ENCODE measurements at regions not wholly inside any gene's neighbourhood (a gene's known extent, or its start where the extent isn't known, plus 50 kb on each side); places are given as distances from the start of the nearest gene placed in this dataset.

GRCh38 chrY:8327708-8328354, 1009.4 kb upstream of the TSPY4 start:
- no peak for FAIRE-seq
- DNase-seq (ENCODE audit: low read depth, low spot score): no peak
- no TSS peak for BruUV-seq (replicated peaks)
- Histone ChIP-seq H3K27ac (ENCODE audit: insufficient read depth, low read depth, low read length) (no peak overlapping the region), H3K27me3 (ENCODE audit: control insufficient read depth in 2 of 2, insufficient read depth in 2 of 2, low read length in 2 of 2) (no peaks in the 10 kb centered on the region), H3K9me3 (replicated peaks; ENCODE audit: control insufficient read depth, insufficient read depth, low read length) (no peaks in the 10 kb centered on the region), H3K9ac (replicated peaks; ENCODE audit: extremely low read depth, insufficient read depth, low read length) (no peak overlapping the region), H3K4me3 (replicated peaks in 1 of 3; ENCODE audit: insufficient read depth in 1 of 3, low read depth in 1 of 3, low read length in 3 of 3) (no peak overlapping the region), H3K36me3 (ENCODE audit: control insufficient read depth in 2 of 2, extremely low read depth in 1 of 2, insufficient read depth in 2 of 2, low read length in 2 of 2) (no peaks in the 10 kb centered on the region), H3K4me1 (ENCODE audit: control insufficient read depth, extremely low read depth, insufficient read depth, low read length) (no peaks in the 10 kb centered on the region), H3K79me2 (ENCODE audit: control insufficient read depth, insufficient read depth, low read length) (no peaks in the 10 kb centered on the region), H4K20me1 (replicated peaks; ENCODE audit: control insufficient read depth, extremely low read depth, insufficient read depth, low read length) (no peaks in the 10 kb centered on the region), H3K9me1 (replicated peaks; ENCODE audit: control insufficient read depth, extremely low read depth, insufficient read depth, low read length) (no peaks in the 10 kb centered on the region), H2AFZ (ENCODE audit: low read depth, low read length) (no peak overlapping the region), H3K4me2 (ENCODE audit: insufficient read depth, low read length) (no peak overlapping the region)
- dilution Hi-C loops (cut with MboI; ENCODE audit: extremely low pct_ligation_motif_present, low sequenced_read_pairs): no loop called here
- POLR2A ChIA-PET: no interaction called here
- CTCF ChIA-PET: no interaction called here
- TF ChIP-seq POLR2A (IDR thresholded peaks at IDR 0.05; ENCODE audit: low read depth, low read length): no peak
- intact Hi-C loops (cut with micrococcal nuclease): no loop called here

GRCh38 chrY:8329431-8329830, 1007.8 kb upstream of the TSPY4 start:
- no peaks in the 10 kb centered on the region for H3K36me3 ChIP-seq (ENCODE audit: control insufficient read depth in 2 of 2, extremely low read depth in 1 of 2, insufficient read depth in 2 of 2, low read length in 2 of 2)
- no peak overlapping the region for H3K4me3 ChIP-seq (replicated peaks in 1 of 3; ENCODE audit: insufficient read depth in 1 of 3, low read depth in 1 of 3, low read length in 3 of 3)
- CTCF ChIA-PET: no interaction called here
- no peaks in the 10 kb centered on the region for H3K4me1 ChIP-seq (ENCODE audit: control insufficient read depth, extremely low read depth, insufficient read depth, low read length)
- H3K27me3 ChIP-seq (ENCODE audit: control insufficient read depth in 2 of 2, insufficient read depth in 2 of 2, low read length in 2 of 2): no peaks in the 10 kb centered on the region
- no peak for TF ChIP-seq POLR2AphosphoS5 (IDR thresholded peaks at IDR 0.05; ENCODE audit: insufficient read depth, low read depth, low read length)
- POLR2A ChIA-PET: no interaction called here
- dilution Hi-C loops (cut with MboI; ENCODE audit: extremely low pct_ligation_motif_present, low sequenced_read_pairs) (no loop called here), intact Hi-C loops (cut with micrococcal nuclease) (no loop called here)
- no TSS peak for BruUV-seq (replicated peaks)
- no peak overlapping the region for H3K27ac ChIP-seq (ENCODE audit: insufficient read depth, low read depth, low read length)
- H4K20me1 ChIP-seq (replicated peaks; ENCODE audit: control insufficient read depth, extremely low read depth, insufficient read depth, low read length): no peaks in the 10 kb centered on the region
- no peak for DNase-seq (ENCODE audit: low read depth, low spot score)
- H3K9me3 ChIP-seq (replicated peaks; ENCODE audit: control insufficient read depth, insufficient read depth, low read length): no peaks in the 10 kb centered on the region
- H2AFZ ChIP-seq (ENCODE audit: low read depth, low read length): no peak overlapping the region
- no peaks in the 10 kb centered on the region for H3K9me1 ChIP-seq (replicated peaks; ENCODE audit: control insufficient read depth, extremely low read depth, insufficient read depth, low read length)
- H3K9ac ChIP-seq (replicated peaks; ENCODE audit: extremely low read depth, insufficient read depth, low read length): no peak overlapping the region
- FAIRE-seq: no peak
- H3K79me2 ChIP-seq (ENCODE audit: control insufficient read depth, insufficient read depth, low read length): no peaks in the 10 kb centered on the region
- no peak overlapping the region for H3K4me2 ChIP-seq (ENCODE audit: insufficient read depth, low read length)

All from endothelial cell of umbilical vein (primary cell).